B cell (primary cell): ENCODE measurements at regions not wholly inside any gene's neighbourhood (a gene's known extent, or its start where the extent isn't known, plus 50 kb on each side); places are given as distances from the start of the nearest gene placed in this dataset.

ENCODE experiments used
- ATAC-seq: fragments of 200-7000 bp; cut with Tn5 transposase; one replicate; pipeline ENCODE4 v1.10.0; 2021; ENCODE audit warnings: low read depth, mild to moderate bottlenecking, moderate number of reproducible peaks, moderate library complexity
- CTCF ChIA-PET: fragments of 350-600 bp; sonication (Branson Sonifier 250); formaldehyde crosslinking; loops from one replicate; lab custom pipeline; 2021; ENCODE audit warnings: antibody characterized with exemption, inconsistent platforms; lab: Charles Lee
- POLR2A ChIA-PET: fragments of 350-600 bp; sonication (Branson Sonifier 250); formaldehyde crosslinking; loops from one replicate; lab custom pipeline; 2021; ENCODE audit warnings: antibody characterized with exemption; lab: Charles Lee
- DNase-seq: peaks from one replicate; pipeline ENCODE4 v3.0.0; 2013
- H2AFZ ChIP-seq: 2 replicates; pipeline ENCODE4 v1.6.1; 2012; ENCODE audit warnings: mild to moderate bottlenecking, low read depth, low read length; ENCODE audit not compliant: insufficient read depth, poor library complexity, severe bottlenecking
- H3K27ac ChIP-seq, 2 donors: 1 replicate in 1 of 2; 2 replicates in 1 of 2; pipeline ENCODE4 v1.5.1; 2012 to 2013; ENCODE audit warnings: low read length in 2 of 2, mild to moderate bottlenecking in 2 of 2, moderate library complexity in 1 of 2
- H3K27me3 ChIP-seq, 4 experiments: fragments of 200-600 bp in 1 of 4; sonication (generic) in 1 of 4; replicated peaks in 1 of 4; 1 replicate in 2 of 4; 2 replicates in 2 of 4; pipeline versions ENCODE4 v1.6.1 to v1.7.0; 2013 to 2016; ENCODE audit warnings: low read length in 3 of 4, mild to moderate bottlenecking in 2 of 4, mixed read lengths in 1 of 4, moderate library complexity in 1 of 4; ENCODE audit not compliant: insufficient read depth in 4 of 4, control insufficient read depth in 3 of 4; ENCODE audit errors: control extremely low read depth in 1 of 4
- H3K36me3 ChIP-seq, 2 experiments: replicated peaks in 1 of 2; 1 replicate in 1 of 2; 2 replicates in 1 of 2; pipeline versions ENCODE4 v1.6.1 to v1.7.1; 2013; ENCODE audit warnings: low read length in 1 of 2; ENCODE audit not compliant: insufficient read depth in 2 of 2, control insufficient read depth in 1 of 2; ENCODE audit errors: control extremely low read depth in 1 of 2, extremely low read depth in 1 of 2
- H3K4me1 ChIP-seq, 2 donors: fragments of 200-600 bp in 1 of 2; sonication (generic) in 1 of 2; 1 replicate in 1 of 2; 2 replicates in 1 of 2; pipeline versions ENCODE4 v1.5.1 to v1.6.1; 2013 to 2017; ENCODE audit warnings: low read length in 2 of 2; ENCODE audit not compliant: control insufficient read depth in 2 of 2, insufficient read depth in 2 of 2
- H3K4me2 ChIP-seq: replicated peaks from 2 replicates; pipeline ENCODE3; 2012; ENCODE audit warnings: mild to moderate bottlenecking, low read depth, low read length; ENCODE audit not compliant: poor library complexity, severe bottlenecking
- H3K4me3 ChIP-seq, 5 experiments: fragments of 200-600 bp in 1 of 5; sonication (generic) in 1 of 5; 1 replicate in 3 of 5; 2 replicates in 2 of 5; pipeline versions ENCODE4 v1.5.1 to v1.7.0; 2011 to 2016; ENCODE audit warnings: low read length in 4 of 5, mild to moderate bottlenecking in 4 of 5, low read depth in 2 of 5, control low read depth in 1 of 5, moderate library complexity in 1 of 5; ENCODE audit not compliant: insufficient read depth in 1 of 5; ENCODE audit errors: control extremely low read depth in 1 of 5, extremely low read depth in 1 of 5
- H3K79me2 ChIP-seq: fragments of 200-600 bp; sonication (generic); one replicate; pipeline ENCODE4 v1.6.0; 2016; ENCODE audit warnings: low read length; ENCODE audit not compliant: control insufficient read depth, insufficient read depth
- H3K9ac ChIP-seq: fragments of 200-600 bp; sonication (generic); 2 replicates; pipeline ENCODE4 v1.6.1; 2017; ENCODE audit warnings: mild to moderate bottlenecking, low read length, moderate library complexity
- H3K9me3 ChIP-seq, 3 donors: one replicate each; pipeline versions ENCODE4 v1.6.1 to v1.7.1; 2013; ENCODE audit warnings: low read length in 2 of 3; ENCODE audit not compliant: control insufficient read depth in 2 of 3, insufficient read depth in 1 of 3; ENCODE audit errors: control extremely low read depth in 1 of 3
- H4K20me1 ChIP-seq: 2 replicates; pipeline ENCODE4 v1.6.0; 2012; ENCODE audit warnings: mild to moderate bottlenecking, low read length; ENCODE audit not compliant: insufficient read depth, control insufficient read depth, poor library complexity, severe bottlenecking
- H3K27ac Mint-ChIP-seq: one replicate; pipeline ENCODE4 v1.8.0; 2021; ENCODE audit warnings: mixed read lengths
- H3K27me3 Mint-ChIP-seq: one replicate; pipeline ENCODE4 v1.8.0; 2021; ENCODE audit warnings: mixed read lengths
- H3K4me1 Mint-ChIP-seq: one replicate; pipeline ENCODE4 v1.8.0; 2021; ENCODE audit warnings: mixed read lengths
- H3K4me3 Mint-ChIP-seq: one replicate; pipeline ENCODE4 v1.8.0; 2021; ENCODE audit warnings: mixed read lengths
- H3K9me3 Mint-ChIP-seq: one replicate; pipeline ENCODE4 v1.8.0; 2022; ENCODE audit warnings: mixed read lengths; ENCODE audit not compliant: insufficient read depth
- EZH2 ChIP-seq: IDR thresholded peaks from 2 replicates; pipeline ENCODE4 v1.6.1; 2012; ENCODE audit warnings: borderline replicate concordance, low read depth, mild to moderate bottlenecking, moderate library complexity, low read length; ENCODE audit not compliant: insufficient read depth, poor library complexity, severe bottlenecking
- WGBS: methylation state at CpG from one replicate; pipeline ENCODE4 v1.1.5; 2013; ENCODE audit warnings: missing lambda C conversion rate; ENCODE audit not compliant: insufficient coverage; 5-methylcytosine and 5-hydroxymethylcytosine counted together
- intact Hi-C: fragments of 100-400 bp; cut with micrococcal nuclease; formaldehyde crosslinking; loops from one replicate; pipeline ENCODE4 v1.10.0; 2022
- TF ChIP-seq, protein P1 (sequence below): fragments of 200-600 bp; IDR thresholded peaks from one replicate; pipeline ENCODE4 v1.8.0; 2022; ENCODE audit warnings: antibody characterized with exemption, mild to moderate bottlenecking

- no peak overlapping the region for H3K4me3 Mint-ChIP-seq
- no peak for ATAC-seq
- H2AFZ ChIP-seq: no peak overlapping the region
Observed at GRCh38 chr11:103714246-103714645, 322.2 kb upstream of the DDI1 start.

GRCh38 chr11:103716363-103716762 is 320.1 kb upstream of the DDI1 start:
- DNase-seq: no peak
- peaks cover 4% of the 10 kb centered on the region for H3K27me3 Mint-ChIP-seq
- H3K9me3 Mint-ChIP-seq: no peaks in the 10 kb centered on the region
- H3K4me1 Mint-ChIP-seq: no peaks in the 10 kb centered on the region
- CTCF ChIA-PET: no interaction called here
- ATAC-seq: no peak
- no peak overlapping the region for H2AFZ ChIP-seq
- H3K4me3 Mint-ChIP-seq: no peak overlapping the region
- H4K20me1 ChIP-seq: no peaks in the 10 kb centered on the region
- TF ChIP-seq, protein P1, sequence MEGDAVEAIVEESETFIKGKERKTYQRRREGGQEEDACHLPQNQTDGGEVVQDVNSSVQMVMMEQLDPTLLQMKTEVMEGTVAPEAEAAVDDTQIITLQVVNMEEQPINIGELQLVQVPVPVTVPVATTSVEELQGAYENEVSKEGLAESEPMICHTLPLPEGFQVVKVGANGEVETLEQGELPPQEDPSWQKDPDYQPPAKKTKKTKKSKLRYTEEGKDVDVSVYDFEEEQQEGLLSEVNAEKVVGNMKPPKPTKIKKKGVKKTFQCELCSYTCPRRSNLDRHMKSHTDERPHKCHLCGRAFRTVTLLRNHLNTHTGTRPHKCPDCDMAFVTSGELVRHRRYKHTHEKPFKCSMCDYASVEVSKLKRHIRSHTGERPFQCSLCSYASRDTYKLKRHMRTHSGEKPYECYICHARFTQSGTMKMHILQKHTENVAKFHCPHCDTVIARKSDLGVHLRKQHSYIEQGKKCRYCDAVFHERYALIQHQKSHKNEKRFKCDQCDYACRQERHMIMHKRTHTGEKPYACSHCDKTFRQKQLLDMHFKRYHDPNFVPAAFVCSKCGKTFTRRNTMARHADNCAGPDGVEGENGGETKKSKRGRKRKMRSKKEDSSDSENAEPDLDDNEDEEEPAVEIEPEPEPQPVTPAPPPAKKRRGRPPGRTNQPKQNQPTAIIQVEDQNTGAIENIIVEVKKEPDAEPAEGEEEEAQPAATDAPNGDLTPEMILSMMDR: no peak
- no peak for TF ChIP-seq EZH2
- H3K36me3 ChIP-seq: no peaks in the 10 kb centered on the region
- H3K27ac Mint-ChIP-seq: no peak overlapping the region
- POLR2A ChIA-PET: no interaction called here
- intact Hi-C loops: no loop called here
- no peaks in the 10 kb centered on the region for H3K4me1 ChIP-seq
- no peak overlapping the region for H3K4me2 ChIP-seq
- no peaks in the 10 kb centered on the region for H3K79me2 ChIP-seq
- H3K27me3 ChIP-seq: no peaks in the 10 kb centered on the region
- no peak overlapping the region for H3K27ac ChIP-seq
- no peaks in the 10 kb centered on the region for H3K9me3 ChIP-seq
- no peak overlapping the region for H3K9ac ChIP-seq
- WGBS: 90% methylated on average over 3 of the region's 3 CpGs
- no peak overlapping the region for H3K4me3 ChIP-seq

More at GRCh38 chr11:103714246-103714645, 322.2 kb upstream of the DDI1 start:
- H3K9me3 ChIP-seq: peaks cover 0 to 2% (median 0%) of the 10 kb centered on the region in 3 donors
- no peaks in the 10 kb centered on the region for H4K20me1 ChIP-seq
- Mint-ChIP-seq H3K27me3 (peaks cover 4% of the 10 kb centered on the region), H3K9me3 (peaks cover 2% of the 10 kb centered on the region), H3K27ac (no peak overlapping the region), H3K4me1 (peaks cover 4% of the 10 kb centered on the region)
- no peaks in the 10 kb centered on the region for H3K79me2 ChIP-seq
- no peak overlapping the region for H3K9ac ChIP-seq
- no peak overlapping the region for H3K27ac ChIP-seq
- no peak for TF ChIP-seq EZH2
- TF ChIP-seq, protein P1: no peak
- CTCF ChIA-PET: no interaction called here
- no peaks in the 10 kb centered on the region for H3K27me3 ChIP-seq
- POLR2A ChIA-PET: no interaction called here
- intact Hi-C loops: no loop called here
- no peaks in the 10 kb centered on the region for H3K4me1 ChIP-seq
- H3K4me2 ChIP-seq: no peak overlapping the region
- no peaks in the 10 kb centered on the region for H3K36me3 ChIP-seq
- H3K4me3 ChIP-seq: no peak overlapping the region
- no peak for DNase-seq
